Stimulated activated naive CD8-positive, alpha-beta T cell treated with anti-CD3 and anti-CD28 coated beads, Interleukin-15, Interleukin-2, amounts not matched to agents 100 ng/mL and 50 ng/mL, for 24 hours (primary cell): ENCODE measurements at regions not wholly inside any gene's neighbourhood (a gene's known extent, or its start where the extent isn't known, plus 50 kb on each side); places are given as distances from the start of the nearest gene placed in this dataset.

Source experiments
- H3K27ac Mint-ChIP-seq: one replicate; pipeline ENCODE4 v1.8.0; 2021; ENCODE audit warnings: mild to moderate bottlenecking, mixed read lengths
- H3K27me3 Mint-ChIP-seq: one replicate; pipeline ENCODE4 v1.8.0; 2021; ENCODE audit warnings: mixed read lengths
- H3K36me3 Mint-ChIP-seq: one replicate; pipeline ENCODE4 v1.8.0; 2021; ENCODE audit warnings: low read depth, mixed read lengths
- H3K4me1 Mint-ChIP-seq: one replicate; pipeline ENCODE4 v1.8.0; 2021; ENCODE audit warnings: low read depth, mixed read lengths
- H3K4me3 Mint-ChIP-seq: one replicate; pipeline ENCODE4 v1.8.0; 2021; ENCODE audit warnings: mild to moderate bottlenecking, mixed read lengths
- H3K9me3 Mint-ChIP-seq: one replicate; pipeline ENCODE4 v1.8.0; 2021; ENCODE audit warnings: mixed read lengths

GRCh38 chr6:37115236-37115895 is 54.6 kb upstream of the PIM1 start:
- no peaks in the 10 kb centered on the region for H3K27me3 Mint-ChIP-seq
- peaks cover 12% of the 10 kb centered on the region for H3K4me1 Mint-ChIP-seq
- no peaks in the 10 kb centered on the region for H3K9me3 Mint-ChIP-seq
- no peaks in the 10 kb centered on the region for H3K36me3 Mint-ChIP-seq
- no peak overlapping the region for H3K4me3 Mint-ChIP-seq
- no peak overlapping the region for H3K27ac Mint-ChIP-seq

- no peaks in the 10 kb centered on the region for H3K36me3 Mint-ChIP-seq
- no peaks in the 10 kb centered on the region for H3K27me3 Mint-ChIP-seq
- peaks cover 3% of the 10 kb centered on the region for H3K4me1 Mint-ChIP-seq
- H3K4me3 Mint-ChIP-seq = no peak overlapping the region
- H3K9me3 Mint-ChIP-seq = no peaks in the 10 kb centered on the region
- H3K27ac Mint-ChIP-seq = no peak overlapping the region
Observed at GRCh38 chr6:37116326-37116725, 53.6 kb upstream of the PIM1 start.

DNA sequence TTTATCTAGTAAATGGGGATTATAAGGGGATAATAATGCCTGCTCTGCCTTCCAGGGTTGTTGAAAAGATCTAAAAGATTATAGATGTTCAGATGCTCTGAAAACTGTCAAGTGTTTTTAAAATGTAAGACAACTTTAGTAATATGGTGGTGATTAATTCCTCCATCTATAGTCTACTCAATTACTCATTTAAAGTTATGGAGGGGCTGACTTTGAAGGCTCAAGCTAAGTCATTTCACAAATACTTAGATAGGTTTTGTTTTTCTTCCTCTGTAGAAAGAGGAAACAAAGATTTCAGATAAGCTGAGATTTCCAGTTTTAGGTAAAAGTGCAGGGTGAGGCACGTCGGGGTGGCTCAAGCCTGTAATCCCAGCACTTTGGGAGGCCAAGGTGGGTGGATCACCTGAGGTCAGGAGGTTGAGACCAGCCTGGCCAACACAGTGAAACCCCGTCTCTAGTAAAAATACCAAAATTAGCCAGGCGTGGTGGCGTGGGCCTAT is 50.5 kb upstream of the PIM1 start:
- no peaks in the 10 kb centered on the region for H3K27me3 Mint-ChIP-seq
- peaks cover 3% of the 10 kb centered on the region for H3K4me1 Mint-ChIP-seq
- H3K4me3 Mint-ChIP-seq = no peak overlapping the region
- no peaks in the 10 kb centered on the region for H3K36me3 Mint-ChIP-seq
- no peaks in the 10 kb centered on the region for H3K9me3 Mint-ChIP-seq
- no peak overlapping the region for H3K27ac Mint-ChIP-seq
